Ishikawa (cell line): ENCODE measurements at regions not wholly inside any gene's neighbourhood (a gene's known extent, or its start where the extent isn't known, plus 50 kb on each side); places are given as distances from the start of the nearest gene placed in this dataset.

Source experiments
- CEBPB ChIP-seq: IDR thresholded peaks from 2 replicates; pipeline ENCODE4 v1.6.1; 2012
- TAF1 ChIP-seq: IDR thresholded peaks from 2 replicates; pipeline ENCODE4 v1.6.1; 2012; ENCODE audit warnings: low read depth, mild to moderate bottlenecking
- TF ChIP-seq, protein P1 (sequence below): IDR thresholded peaks from 2 replicates; pipeline ENCODE4 v1.6.1; 2012

DNA sequence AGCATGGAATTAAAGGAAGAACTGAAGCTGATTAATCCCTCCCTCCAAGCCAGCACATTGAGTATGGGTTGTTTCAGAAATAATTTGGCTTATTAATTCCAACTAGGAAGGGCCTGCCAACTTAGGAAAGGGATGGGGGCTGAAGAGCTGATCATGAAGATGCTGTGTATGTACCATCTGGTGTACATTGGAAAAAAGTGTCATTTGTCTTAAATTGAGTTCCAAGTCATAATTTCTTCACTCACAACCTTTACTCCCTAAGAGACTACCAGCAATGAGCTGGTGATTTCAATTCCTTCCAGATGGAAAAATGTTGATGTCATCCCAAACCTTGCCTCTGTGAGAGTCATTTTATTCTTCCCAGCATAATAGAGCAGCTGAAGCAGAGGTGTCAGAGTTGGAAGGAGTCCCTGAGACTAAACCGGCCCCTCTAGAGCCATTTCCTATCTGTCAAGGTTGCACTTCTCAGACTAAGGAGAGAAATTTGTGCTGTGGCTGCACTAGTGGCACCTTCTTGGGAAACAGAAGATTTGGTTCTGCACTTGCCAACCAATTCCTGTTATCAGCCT, 79.4 kb downstream of the GTPBP8 start:
- TF ChIP-seq CEBPB, result no peak
- no peak for TF ChIP-seq TAF1
- TF ChIP-seq, protein P1, sequence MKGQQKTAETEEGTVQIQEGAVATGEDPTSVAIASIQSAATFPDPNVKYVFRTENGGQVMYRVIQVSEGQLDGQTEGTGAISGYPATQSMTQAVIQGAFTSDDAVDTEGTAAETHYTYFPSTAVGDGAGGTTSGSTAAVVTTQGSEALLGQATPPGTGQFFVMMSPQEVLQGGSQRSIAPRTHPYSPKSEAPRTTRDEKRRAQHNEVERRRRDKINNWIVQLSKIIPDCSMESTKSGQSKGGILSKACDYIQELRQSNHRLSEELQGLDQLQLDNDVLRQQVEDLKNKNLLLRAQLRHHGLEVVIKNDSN, result no peak
